Thyroid gland (tissue), 4 donors: ENCODE measurements at regions not wholly inside any gene's neighbourhood (a gene's known extent, or its start where the extent isn't known, plus 50 kb on each side); places are given as distances from the start of the nearest gene placed in this dataset.

Experiments
- POLR2A ChIP-seq, 2 donors: fragments of 450-650 bp; IDR thresholded peaks; one replicate each; pipeline ENCODE4 v1.6.1; 2017; ENCODE audit warnings: antibody characterized with exemption in 2 of 2, mild to moderate bottlenecking in 2 of 2, moderate library complexity in 1 of 2
- TF ChIP-seq, protein P1 (sequence below), 6 experiments: fragments of 200-600 bp in 3 of 6; fragments of 450-650 bp in 3 of 6; sonication (generic) in 3 of 6; IDR thresholded peaks; one replicate each; pipeline ENCODE4 v1.5.1; 2016 to 2019; ENCODE audit warnings: antibody characterized with exemption in 6 of 6, mild to moderate bottlenecking in 2 of 6, inconsistent platforms in 1 of 6, moderate library complexity in 1 of 6

DNA sequence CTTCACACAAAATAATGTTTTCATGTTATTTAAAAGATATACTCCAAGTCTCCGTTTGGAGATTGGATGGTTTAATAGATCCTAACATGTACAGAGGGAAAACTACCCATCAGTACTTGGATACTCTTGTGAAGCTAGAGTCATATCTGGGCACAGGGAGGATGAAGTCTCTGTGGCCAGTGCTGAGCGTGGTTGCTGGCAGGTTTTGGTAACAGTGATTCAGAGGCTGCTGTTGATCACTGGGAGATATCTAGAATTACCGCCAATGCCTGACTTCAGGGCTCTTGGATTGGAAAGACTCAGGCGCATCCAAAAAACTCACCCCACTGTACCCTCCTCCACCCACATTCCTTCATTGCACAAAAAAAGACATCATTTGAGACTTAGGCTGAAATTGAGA, 107.2 kb upstream of the PGRMC2 start:
- TF ChIP-seq, protein P1, sequence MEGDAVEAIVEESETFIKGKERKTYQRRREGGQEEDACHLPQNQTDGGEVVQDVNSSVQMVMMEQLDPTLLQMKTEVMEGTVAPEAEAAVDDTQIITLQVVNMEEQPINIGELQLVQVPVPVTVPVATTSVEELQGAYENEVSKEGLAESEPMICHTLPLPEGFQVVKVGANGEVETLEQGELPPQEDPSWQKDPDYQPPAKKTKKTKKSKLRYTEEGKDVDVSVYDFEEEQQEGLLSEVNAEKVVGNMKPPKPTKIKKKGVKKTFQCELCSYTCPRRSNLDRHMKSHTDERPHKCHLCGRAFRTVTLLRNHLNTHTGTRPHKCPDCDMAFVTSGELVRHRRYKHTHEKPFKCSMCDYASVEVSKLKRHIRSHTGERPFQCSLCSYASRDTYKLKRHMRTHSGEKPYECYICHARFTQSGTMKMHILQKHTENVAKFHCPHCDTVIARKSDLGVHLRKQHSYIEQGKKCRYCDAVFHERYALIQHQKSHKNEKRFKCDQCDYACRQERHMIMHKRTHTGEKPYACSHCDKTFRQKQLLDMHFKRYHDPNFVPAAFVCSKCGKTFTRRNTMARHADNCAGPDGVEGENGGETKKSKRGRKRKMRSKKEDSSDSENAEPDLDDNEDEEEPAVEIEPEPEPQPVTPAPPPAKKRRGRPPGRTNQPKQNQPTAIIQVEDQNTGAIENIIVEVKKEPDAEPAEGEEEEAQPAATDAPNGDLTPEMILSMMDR (IDR thresholded peaks at IDR 0.05), result no peak
- TF ChIP-seq POLR2A (IDR thresholded peaks at IDR 0.05), result no peak
